ENCODE measurements at regions not wholly inside any gene's neighbourhood (a gene's known extent, or its start where the extent isn't known, plus 50 kb on each side); places are given as distances from the start of the nearest gene placed in this dataset.

DNA sequence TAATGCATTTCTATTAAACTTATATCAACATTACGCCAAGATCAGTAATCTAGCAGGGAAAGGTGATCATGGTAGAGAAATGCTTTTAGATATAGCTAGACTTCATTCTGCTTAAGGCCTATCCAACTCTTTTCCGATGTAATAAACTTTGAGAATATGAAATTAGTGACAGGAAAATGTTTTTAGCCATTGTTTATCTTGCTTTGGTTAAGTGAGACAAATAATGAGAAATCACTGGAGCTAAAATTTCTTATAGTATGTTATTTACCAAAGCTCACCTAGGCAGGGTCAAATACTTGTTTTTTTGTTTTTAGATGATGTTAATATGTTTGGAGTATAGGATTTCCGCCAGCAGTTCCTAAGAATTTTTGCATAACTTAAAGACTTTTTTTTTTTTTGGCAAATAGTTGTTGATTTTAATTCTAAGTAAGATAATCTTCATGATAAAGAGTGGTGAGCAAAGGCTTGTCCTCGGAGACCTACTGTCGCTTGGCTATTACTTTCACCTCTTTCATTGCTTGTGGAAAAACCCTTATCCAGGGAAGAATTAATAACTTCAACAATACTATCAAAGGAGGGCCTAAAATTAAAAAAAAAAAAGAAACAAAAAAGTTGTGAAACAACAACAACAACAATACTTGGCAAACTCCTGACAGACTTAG, 98.3 kb downstream of the SOX4 start:
- H3K27me3 ChIP-seq, result no peaks in the 10 kb centered on the region
- WGBS, 4 donors, result 83 to 96% (median 91%) methylated on average over 5 of the region's 5 CpGs
- no peaks in the 10 kb centered on the region for H3K36me3 ChIP-seq (replicated peaks in 1 of 2)
- no peaks in the 10 kb centered on the region for H3K4me1 ChIP-seq (replicated peaks in 1 of 2)
- TF ChIP-seq, protein P1, sequence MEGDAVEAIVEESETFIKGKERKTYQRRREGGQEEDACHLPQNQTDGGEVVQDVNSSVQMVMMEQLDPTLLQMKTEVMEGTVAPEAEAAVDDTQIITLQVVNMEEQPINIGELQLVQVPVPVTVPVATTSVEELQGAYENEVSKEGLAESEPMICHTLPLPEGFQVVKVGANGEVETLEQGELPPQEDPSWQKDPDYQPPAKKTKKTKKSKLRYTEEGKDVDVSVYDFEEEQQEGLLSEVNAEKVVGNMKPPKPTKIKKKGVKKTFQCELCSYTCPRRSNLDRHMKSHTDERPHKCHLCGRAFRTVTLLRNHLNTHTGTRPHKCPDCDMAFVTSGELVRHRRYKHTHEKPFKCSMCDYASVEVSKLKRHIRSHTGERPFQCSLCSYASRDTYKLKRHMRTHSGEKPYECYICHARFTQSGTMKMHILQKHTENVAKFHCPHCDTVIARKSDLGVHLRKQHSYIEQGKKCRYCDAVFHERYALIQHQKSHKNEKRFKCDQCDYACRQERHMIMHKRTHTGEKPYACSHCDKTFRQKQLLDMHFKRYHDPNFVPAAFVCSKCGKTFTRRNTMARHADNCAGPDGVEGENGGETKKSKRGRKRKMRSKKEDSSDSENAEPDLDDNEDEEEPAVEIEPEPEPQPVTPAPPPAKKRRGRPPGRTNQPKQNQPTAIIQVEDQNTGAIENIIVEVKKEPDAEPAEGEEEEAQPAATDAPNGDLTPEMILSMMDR (IDR thresholded peaks at IDR 0.05), result no peak
- TF ChIP-seq POLR2A (IDR thresholded peaks at IDR 0.05), result no peak
- no peak for DNase-seq
- H3K27ac ChIP-seq, result no peak overlapping the region
- intact Hi-C loops (cut with DNase I), result no loop called here
- no peaks in the 10 kb centered on the region for H3K9me3 ChIP-seq (replicated peaks in 1 of 3)
- H3K4me3 ChIP-seq, result no peak overlapping the region

DNA sequence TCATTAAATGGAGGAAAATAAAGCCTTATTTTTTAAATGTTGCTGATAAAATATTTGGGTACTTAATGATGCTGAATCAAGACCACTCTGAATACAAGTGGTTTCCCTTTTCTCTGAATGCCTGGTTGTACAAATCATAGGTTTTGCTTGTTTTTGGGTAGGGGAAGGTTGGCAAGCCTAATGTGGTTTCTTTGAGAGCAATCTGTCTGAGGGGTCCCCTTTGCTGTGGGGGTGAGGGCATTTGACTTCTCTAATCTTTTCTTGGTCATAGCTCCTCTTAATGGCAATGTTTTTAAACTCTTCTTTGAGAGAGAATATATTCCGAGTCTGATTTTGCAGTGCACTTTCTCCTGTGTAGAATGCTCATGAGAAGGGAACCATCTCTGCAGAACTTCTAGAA, 99.2 kb downstream of the SOX4 start:
- no peaks in the 10 kb centered on the region for H3K27me3 ChIP-seq
- DNase-seq, result no peak
- H3K4me1 ChIP-seq (replicated peaks in 1 of 2), result no peaks in the 10 kb centered on the region
- no peak overlapping the region for H3K4me3 ChIP-seq
- no peak overlapping the region for H3K27ac ChIP-seq
- TF ChIP-seq, protein P1 (IDR thresholded peaks at IDR 0.05), result no peak
- no peak for TF ChIP-seq POLR2A (IDR thresholded peaks at IDR 0.05)
- intact Hi-C loops (cut with DNase I), result no loop called here
- H3K36me3 ChIP-seq (replicated peaks in 1 of 2), result no peaks in the 10 kb centered on the region
- no peaks in the 10 kb centered on the region for H3K9me3 ChIP-seq (replicated peaks in 1 of 3)
- 57 to 71% (median 64%) methylated on average over 1 of the region's 1 CpG for WGBS, 4 donors

DNA sequence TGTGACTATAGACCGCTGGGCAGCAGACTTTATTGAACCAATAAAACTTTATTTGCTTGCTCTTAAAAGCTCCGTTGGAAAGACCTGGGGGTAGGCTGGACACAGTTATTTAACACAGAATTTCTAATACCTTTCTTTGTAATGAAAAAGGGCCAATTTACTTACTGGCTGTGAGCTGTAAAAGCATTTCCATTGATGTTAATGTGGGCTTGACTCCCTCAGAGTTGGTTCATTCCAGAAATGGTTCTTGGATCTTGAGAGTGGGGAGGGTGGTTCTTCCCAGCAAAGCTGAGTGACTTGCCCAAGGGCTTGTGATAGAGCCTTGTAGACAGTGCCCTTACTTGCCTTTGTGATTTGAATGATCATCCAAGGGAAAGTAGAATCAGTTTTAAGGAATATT, 100.6 kb downstream of the SOX4 start:
- TF ChIP-seq, protein P1 (IDR thresholded peaks at IDR 0.05), result no peak
- TF ChIP-seq POLR2A (IDR thresholded peaks at IDR 0.05), result no peak
- no peaks in the 10 kb centered on the region for H3K4me1 ChIP-seq (replicated peaks in 1 of 2)
- H3K36me3 ChIP-seq (replicated peaks in 1 of 2), result no peaks in the 10 kb centered on the region
- H3K9me3 ChIP-seq (replicated peaks in 1 of 3), result no peaks in the 10 kb centered on the region
- no peak overlapping the region for H3K27ac ChIP-seq
- H3K27me3 ChIP-seq, result no peaks in the 10 kb centered on the region
- H3K4me3 ChIP-seq, result no peak overlapping the region
- no peak for DNase-seq
- 80 to 86% (median 83%) methylated on average over 2 of the region's 2 CpGs for WGBS, 4 donors
- intact Hi-C loops (cut with DNase I), result no loop called here

DNA sequence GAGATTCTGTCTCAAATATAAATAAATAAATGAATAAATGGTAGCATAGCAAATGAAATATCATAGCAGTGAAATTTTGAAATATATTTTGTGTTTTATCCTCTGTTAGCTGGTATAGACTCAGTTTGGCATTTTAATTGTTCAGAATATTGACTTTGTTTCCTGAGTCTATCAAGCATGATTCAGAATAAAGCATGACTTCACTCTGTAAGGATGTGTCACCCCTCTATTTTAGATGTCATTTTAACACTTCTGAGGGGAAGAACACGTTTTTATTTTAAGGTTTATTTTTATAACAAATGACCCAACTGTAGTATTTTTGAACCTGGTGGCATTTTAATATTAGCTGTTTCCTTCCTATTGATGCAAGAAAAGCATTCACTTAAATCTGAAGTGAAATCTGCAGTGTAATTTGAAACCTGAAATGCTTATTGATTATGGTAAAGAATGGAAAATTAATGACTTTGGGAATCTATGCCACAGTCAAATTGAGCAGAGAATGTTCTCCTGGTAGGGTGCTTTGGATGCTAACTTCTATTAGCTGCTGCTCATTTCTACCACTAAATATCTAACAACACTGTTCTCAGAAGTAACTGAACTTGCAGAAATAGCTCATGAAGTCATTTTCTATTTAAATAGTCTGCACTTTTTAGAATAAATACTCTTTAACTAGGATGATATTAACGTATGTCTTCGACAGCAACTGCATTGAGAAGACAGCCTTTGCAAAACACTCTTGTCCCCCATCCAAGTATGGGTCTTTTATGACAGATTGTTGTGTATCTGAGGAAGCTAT, 114.2 kb downstream of the SOX4 start:
- H3K4me1 ChIP-seq (replicated peaks in 1 of 2), result no peaks in the 10 kb centered on the region
- DNase-seq, result no peak
- intact Hi-C loops (cut with DNase I), result no loop called here
- no peak overlapping the region for H3K27ac ChIP-seq
- no peaks in the 10 kb centered on the region for H3K27me3 ChIP-seq
- no peak overlapping the region for H3K4me3 ChIP-seq
- 47 to 51% (median 49%) methylated on average over 3 of the region's 3 CpGs for WGBS, 4 donors
- H3K9me3 ChIP-seq (replicated peaks in 1 of 3), result no peaks in the 10 kb centered on the region
- H3K36me3 ChIP-seq (replicated peaks in 1 of 2), result no peaks in the 10 kb centered on the region
- TF ChIP-seq, protein P1 (IDR thresholded peaks at IDR 0.05), result no peak
- no peak for TF ChIP-seq POLR2A (IDR thresholded peaks at IDR 0.05)

Measured in adrenal gland (tissue), 9 donors.